Keratinocyte (primary cell): ENCODE measurements at regions not wholly inside any gene's neighbourhood (a gene's known extent, or its start where the extent isn't known, plus 50 kb on each side); places are given as distances from the start of the nearest gene placed in this dataset.

Experiments used
- DNase-seq: peaks from one replicate; pipeline ENCODE4 v3.0.0-alpha.2; 2011; ENCODE audit warnings: low read depth, missing footprints, low spot score
- FAIRE-seq: peaks from 2 replicates; lab custom pipeline; 2011; peaks lifted over from hg19 to GRCh38; lab: Jason Lieb, UNC
- H2AFZ ChIP-seq: 2 replicates; pipeline ENCODE4 v1.6.0; 2012; ENCODE audit warnings: low read length, control low read depth, inconsistent platforms; ENCODE audit not compliant: control insufficient read depth
- H3K27ac ChIP-seq: 2 replicates; pipeline ENCODE4 v1.5.1; 2011; ENCODE audit warnings: low read length; ENCODE audit not compliant: control insufficient read depth, insufficient read depth
- H3K27me3 ChIP-seq: 3 replicates; pipeline ENCODE4 v1.6.0; 2011; ENCODE audit warnings: low read length; ENCODE audit not compliant: control insufficient read depth, insufficient read depth; ENCODE audit errors: extremely low read depth
- H3K36me3 ChIP-seq, 2 experiments: 2 replicates in 1 of 2; 3 replicates in 1 of 2; pipeline ENCODE4 v1.5.1; 2011; ENCODE audit warnings: low read length in 2 of 2, mild to moderate bottlenecking in 1 of 2; ENCODE audit not compliant: control insufficient read depth in 2 of 2, insufficient read depth in 2 of 2; ENCODE audit errors: extremely low read depth in 1 of 2
- H3K4me1 ChIP-seq: 3 replicates; pipeline ENCODE4 v1.5.1; 2011; ENCODE audit warnings: low read length; ENCODE audit not compliant: control insufficient read depth, insufficient read depth; ENCODE audit errors: extremely low read depth
- H3K4me2 ChIP-seq: 3 replicates; pipeline ENCODE4 v1.6.0; 2011; ENCODE audit warnings: low read depth, low read length; ENCODE audit not compliant: control insufficient read depth, insufficient read depth; ENCODE audit errors: extremely low read depth
- H3K4me3 ChIP-seq, 3 experiments: fragments of 200-600 bp in 1 of 3; sonication (generic) in 1 of 3; 2 replicates in 2 of 3; 3 replicates in 1 of 3; pipeline ENCODE4 v1.5.1; 2011 to 2016; ENCODE audit warnings: low read length in 3 of 3, mild to moderate bottlenecking in 3 of 3, control low read depth in 2 of 3, inconsistent platforms in 1 of 3, low read depth in 1 of 3, mixed read lengths in 1 of 3, mixed run types in 1 of 3, moderate library complexity in 1 of 3; ENCODE audit not compliant: control insufficient read depth in 2 of 3, insufficient read depth in 2 of 3; ENCODE audit errors: extremely low read depth in 1 of 3
- H3K79me2 ChIP-seq: 2 replicates; pipeline ENCODE4 v1.6.0; 2012; ENCODE audit warnings: low read length; ENCODE audit not compliant: control insufficient read depth, insufficient read depth
- H3K9ac ChIP-seq: 3 replicates; pipeline ENCODE4 v1.6.0; 2011; ENCODE audit warnings: low read length; ENCODE audit not compliant: control insufficient read depth, insufficient read depth; ENCODE audit errors: extremely low read depth
- H3K9me1 ChIP-seq: 3 replicates; pipeline ENCODE4 v1.6.0; 2011; ENCODE audit warnings: low read length; ENCODE audit not compliant: control insufficient read depth, insufficient read depth; ENCODE audit errors: extremely low read depth
- H3K9me3 ChIP-seq: 2 replicates; pipeline ENCODE4 v1.5.1; 2012; ENCODE audit warnings: low read depth, low read length; ENCODE audit not compliant: control insufficient read depth
- H4K20me1 ChIP-seq: 3 replicates; pipeline ENCODE4 v1.6.0; 2011; ENCODE audit warnings: low read length; ENCODE audit not compliant: control insufficient read depth, insufficient read depth; ENCODE audit errors: extremely low read depth
- CTCF ChIP-seq, 3 experiments: IDR thresholded peaks in 1 of 3; conservative IDR thresholded peaks in 1 of 3; optimal IDR thresholded peaks in 1 of 3; 2 replicates in 2 of 3; 3 replicates in 1 of 3; pipeline versions ENCODE3 to v1.5.1; 2011; ENCODE audit warnings: low read length in 3 of 3, mild to moderate bottlenecking in 3 of 3, moderate library complexity in 2 of 3, control low read depth in 1 of 3, inconsistent platforms in 1 of 3; ENCODE audit not compliant: insufficient read depth in 2 of 3; ENCODE audit errors: extremely low read depth in 1 of 3
- EZH2 ChIP-seq: IDR thresholded peaks from one replicate; pipeline ENCODE4 v1.6.1; 2012; ENCODE audit warnings: inconsistent platforms, mild to moderate bottlenecking, low read length, moderate library complexity
- dilution Hi-C: fragments of 300-500 bp; cut with MboI; formaldehyde crosslinking; loops from one replicate; pipeline ENCODE4 v1.7.0; 2020; ENCODE audit warnings: low sequenced_read_pairs; ENCODE audit not compliant: extremely low pct_ligation_motif_present

DNA sequence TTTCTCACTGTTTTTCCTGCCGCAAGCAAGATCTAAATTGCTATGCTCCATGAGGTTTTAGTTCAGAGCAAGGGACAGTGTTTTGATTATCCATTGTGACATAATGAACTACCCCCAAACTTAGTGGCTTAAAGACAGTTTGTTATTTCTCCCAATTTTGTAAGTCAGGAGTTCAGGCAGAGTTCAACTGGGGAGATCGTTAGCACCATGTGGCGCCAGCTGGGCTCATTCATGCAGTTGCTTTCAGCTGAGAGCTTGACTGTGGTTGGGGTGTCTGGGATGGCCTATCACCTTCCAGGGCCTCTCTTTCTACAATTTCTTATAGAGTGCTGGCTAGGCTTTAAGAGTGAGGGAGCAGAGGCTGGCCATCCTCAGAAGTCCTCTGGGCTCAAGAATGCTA lies 382.9 kb upstream of the CELF4 start:
- Histone ChIP-seq H3K4me2 (no peak overlapping the region), H3K9me3 (no peaks in the 10 kb centered on the region), H2AFZ (no peak overlapping the region), H4K20me1 (no peaks in the 10 kb centered on the region), H3K4me1 (no peaks in the 10 kb centered on the region), H3K4me3 (no peak overlapping the region), H3K36me3 (no peaks in the 10 kb centered on the region), H3K27ac (no peak overlapping the region), H3K9me1 (no peaks in the 10 kb centered on the region), H3K79me2 (no peaks in the 10 kb centered on the region), H3K27me3 (no peaks in the 10 kb centered on the region), H3K9ac (no peak overlapping the region)
- dilution Hi-C loops, result no loop called here
- TF ChIP-seq EZH2 (no peak), CTCF (optimal IDR thresholded peaks at IDR 0.05 in 1 of 3, IDR thresholded peaks at IDR 0.05 in 1 of 3, conservative IDR thresholded peaks at IDR 0.05 in 1 of 3; ENCODE audit: extremely low read depth in 1 of 3, insufficient read depth in 2 of 3, low read length in 3 of 3) (no peak)
- FAIRE-seq (no peak), DNase-seq (no peak)

DNA sequence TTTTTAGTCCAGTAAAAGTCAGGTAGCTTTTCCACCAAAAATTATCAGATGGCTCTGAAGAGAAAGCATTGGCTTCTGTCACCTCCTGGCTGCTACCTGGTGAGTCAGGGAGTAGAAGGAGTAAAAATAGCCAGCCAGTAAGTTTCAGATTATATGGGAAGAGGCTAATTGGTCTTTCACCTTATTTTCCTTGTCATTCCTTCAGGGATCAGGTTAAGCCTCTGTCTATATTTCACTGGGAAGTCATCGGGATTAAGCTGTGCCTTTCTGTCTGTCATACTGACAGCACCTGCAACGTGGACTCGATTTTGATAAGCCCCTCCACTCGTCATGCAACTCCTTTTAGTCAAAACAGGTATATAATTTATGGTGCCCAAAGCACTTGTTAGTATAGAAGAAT lies 380.7 kb upstream of the CELF4 start:
- H2AFZ ChIP-seq, result no peak overlapping the region
- H3K4me3 ChIP-seq, result no peak overlapping the region
- no peak overlapping the region for H3K4me2 ChIP-seq
- H3K9me3 ChIP-seq, result no peaks in the 10 kb centered on the region
- H3K9ac ChIP-seq, result no peak overlapping the region
- H3K36me3 ChIP-seq, result no peaks in the 10 kb centered on the region
- H3K4me1 ChIP-seq, result no peaks in the 10 kb centered on the region
- H3K9me1 ChIP-seq, result no peaks in the 10 kb centered on the region
- H3K27me3 ChIP-seq, result no peaks in the 10 kb centered on the region
- no peak for DNase-seq
- no peak overlapping the region for H3K27ac ChIP-seq
- TF ChIP-seq EZH2, result no peak
- no peak for TF ChIP-seq CTCF (optimal IDR thresholded peaks at IDR 0.05 in 1 of 3, IDR thresholded peaks at IDR 0.05 in 1 of 3, conservative IDR thresholded peaks at IDR 0.05 in 1 of 3; ENCODE audit: extremely low read depth in 1 of 3, insufficient read depth in 2 of 3, low read length in 3 of 3)
- H3K79me2 ChIP-seq, result no peaks in the 10 kb centered on the region
- dilution Hi-C loops, result no loop called here
- no peaks in the 10 kb centered on the region for H4K20me1 ChIP-seq
- FAIRE-seq, result no peak
